Breast epithelium (tissue), 4 donors: ENCODE measurements at regions not wholly inside any gene's neighbourhood (a gene's known extent, or its start where the extent isn't known, plus 50 kb on each side); places are given as distances from the start of the nearest gene placed in this dataset.

Source experiments
- DNase-seq, 2 donors: peaks; one replicate each; pipeline ENCODE4 v3.0.0-alpha.2; 2019; ENCODE audit warnings: low spot score in 2 of 2
- H3K27ac ChIP-seq, 2 donors: fragments of 200-600 bp; sonication (generic) in 1 of 2; one replicate each; pipeline ENCODE4 v1.5.1; 2016 to 2019; ENCODE audit warnings: mild to moderate bottlenecking in 1 of 2
- H3K27me3 ChIP-seq, 2 donors: fragments of 200-600 bp; sonication (generic) in 1 of 2; one replicate each; pipeline versions ENCODE4 v1.5.1 to v1.6.0; 2017 to 2019; ENCODE audit warnings: control low read depth in 1 of 2, mild to moderate bottlenecking in 1 of 2
- H3K36me3 ChIP-seq: fragments of 200-600 bp; one replicate; pipeline ENCODE4 v1.5.1; 2019
- H3K4me1 ChIP-seq, 2 donors: fragments of 200-600 bp; sonication (generic); one replicate each; pipeline ENCODE4 v1.5.1; 2016 to 2019; ENCODE audit warnings: control low read depth in 1 of 2
- H3K4me3 ChIP-seq, 3 donors: fragments of 200-600 bp; sonication (generic); 1 replicate in 2 of 3; 2 replicates in 1 of 3; pipeline ENCODE4 v1.5.1; 2016 to 2019; ENCODE audit warnings: mild to moderate bottlenecking in 3 of 3, moderate library complexity in 2 of 3
- H3K9me3 ChIP-seq, 2 donors: fragments of 200-600 bp; sonication (generic) in 1 of 2; one replicate each; pipeline ENCODE4 v1.5.1; 2016 to 2019; ENCODE audit warnings: control low read depth in 1 of 2
- CTCF ChIP-seq, 3 donors: fragments of 450-650 bp; IDR thresholded peaks; one replicate each; pipeline ENCODE4 v1.5.1; 2016 to 2017; ENCODE audit warnings: antibody characterized with exemption in 3 of 3, mild to moderate bottlenecking in 3 of 3, moderate library complexity in 3 of 3
- POLR2A ChIP-seq: fragments of 450-650 bp; IDR thresholded peaks from one replicate; pipeline ENCODE4 v1.6.1; 2016; ENCODE audit warnings: antibody characterized with exemption, mild to moderate bottlenecking, moderate library complexity
- POLR2AphosphoS5 ChIP-seq, 3 donors: sonication (generic); formaldehyde crosslinking; IDR thresholded peaks; one replicate each; pipeline ENCODE4 v1.6.1; 2017; ENCODE audit warnings: antibody characterized with exemption in 3 of 3
- intact Hi-C: fragments of 100-400 bp; cut with DNase I; formaldehyde crosslinking; loops from one replicate; pipeline ENCODE4 v1.15.1; 2023; ENCODE audit warnings: low total_unique reads

- DNase-seq, result no peak
- no peak overlapping the region for H3K27ac ChIP-seq
- TF ChIP-seq POLR2AphosphoS5 (IDR thresholded peaks at IDR 0.05) (no peak), POLR2A (no peak)
- H3K4me3 ChIP-seq, result no peak overlapping the region
- H3K9me3 ChIP-seq, result peaks cover 0 to 9% of the 10 kb centered on the region in 2 donors
- no peaks in the 10 kb centered on the region for H3K36me3 ChIP-seq
- H3K4me1 ChIP-seq, result no peaks in the 10 kb centered on the region
- H3K27me3 ChIP-seq, result no peaks in the 10 kb centered on the region
- intact Hi-C loops, result no loop called here
Observed at GRCh38 chr20:24138196-24138857, 149.7 kb upstream of the GGTLC1 start.

DNA sequence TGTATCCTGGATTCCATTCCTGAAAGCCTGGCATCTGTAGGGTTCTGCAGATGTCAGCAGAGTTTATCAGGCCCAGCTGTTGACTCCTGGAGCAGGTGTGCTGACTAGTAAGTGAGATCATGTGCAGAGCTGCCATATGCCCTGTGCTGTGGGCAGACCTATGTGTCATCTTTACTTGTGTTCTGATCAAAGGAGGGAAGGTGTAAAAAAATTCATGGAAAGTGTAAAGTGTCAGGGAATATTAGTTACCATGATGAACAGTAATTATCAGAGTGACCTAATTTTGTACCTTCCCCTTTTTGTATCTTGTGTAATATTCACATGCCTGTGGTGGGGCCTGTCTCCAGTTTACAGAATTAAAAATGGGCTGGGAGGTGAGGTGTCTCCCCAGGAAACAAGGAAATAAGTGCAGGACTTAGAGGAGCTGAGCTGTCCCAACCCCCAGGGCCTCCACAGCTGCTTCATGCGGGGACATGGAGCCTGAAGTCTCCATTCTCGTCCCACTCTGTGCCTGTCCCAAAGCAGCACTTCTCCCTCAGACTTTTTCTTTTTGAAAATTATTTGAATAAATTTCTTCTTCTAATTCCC, 148.2 kb upstream of the GGTLC1 start:
- H3K27me3 ChIP-seq, result no peaks in the 10 kb centered on the region
- TF ChIP-seq POLR2A (no peak), POLR2AphosphoS5 (IDR thresholded peaks at IDR 0.05) (no peak), CTCF (IDR thresholded peaks at IDR 0.05) (no peak)
- intact Hi-C loops, result no loop called here
- no peak overlapping the region for H3K27ac ChIP-seq
- H3K36me3 ChIP-seq, result no peaks in the 10 kb centered on the region
- no peak for DNase-seq
- peaks cover 0 to 9% of the 10 kb centered on the region in 2 donors for H3K9me3 ChIP-seq
- H3K4me1 ChIP-seq, result no peaks in the 10 kb centered on the region
- no peak overlapping the region for H3K4me3 ChIP-seq

- TF ChIP-seq CTCF (IDR thresholded peaks at IDR 0.05) (no peak), POLR2A (no peak), POLR2AphosphoS5 (IDR thresholded peaks at IDR 0.05) (no peak)
- Histone ChIP-seq H3K4me3 (no peak overlapping the region), H3K9me3 (no peaks in the 10 kb centered on the region), H3K36me3 (no peaks in the 10 kb centered on the region), H3K27me3 (no peaks in the 10 kb centered on the region), H3K27ac (no peak overlapping the region), H3K4me1 (no peaks in the 10 kb centered on the region)
- DNase-seq, result no peak
- intact Hi-C loops, result no loop called here
Observed at GRCh38 chr20:24135781-24136180, 147.2 kb upstream of the GGTLC1 start.

DNA sequence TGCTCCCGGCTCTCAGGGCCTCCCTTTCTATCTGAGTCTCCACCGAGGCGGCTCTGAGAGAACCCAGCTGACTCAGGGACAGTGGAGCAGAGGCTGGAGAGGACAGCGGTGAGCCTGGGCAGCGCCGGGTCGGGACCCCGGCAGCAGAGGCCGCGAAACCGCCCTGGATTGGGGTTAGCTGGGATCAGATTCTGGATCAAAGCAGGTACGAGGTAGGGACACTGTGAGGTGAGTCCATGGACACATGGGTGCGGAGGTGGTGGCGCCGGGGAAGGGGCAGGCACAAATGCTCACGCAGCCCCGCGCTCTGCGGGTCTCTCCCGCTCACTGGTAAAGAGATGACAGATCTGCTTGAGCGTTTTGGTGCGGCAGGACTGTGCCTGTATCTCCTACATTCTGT, 146.4 kb upstream of the GGTLC1 start:
- H3K27ac ChIP-seq, result no peak overlapping the region
- H3K36me3 ChIP-seq, result no peaks in the 10 kb centered on the region
- no peak overlapping the region for H3K4me3 ChIP-seq
- H3K9me3 ChIP-seq, result no peaks in the 10 kb centered on the region
- intact Hi-C loops, result no loop called here
- no peak for DNase-seq
- H3K4me1 ChIP-seq, result no peaks in the 10 kb centered on the region
- H3K27me3 ChIP-seq, result no peaks in the 10 kb centered on the region
- TF ChIP-seq POLR2A (no peak), POLR2AphosphoS5 (IDR thresholded peaks at IDR 0.05) (no peak), CTCF (IDR thresholded peaks at IDR 0.05) (no peak)

- H3K27ac ChIP-seq, result no peak overlapping the region
- H3K36me3 ChIP-seq, result no peaks in the 10 kb centered on the region
- DNase-seq, result no peak
- intact Hi-C loops, result no loop called here
- no peaks in the 10 kb centered on the region for H3K9me3 ChIP-seq
- H3K4me3 ChIP-seq, result no peak overlapping the region
- no peaks in the 10 kb centered on the region for H3K4me1 ChIP-seq
- TF ChIP-seq CTCF (IDR thresholded peaks at IDR 0.05), result no peak
- TF ChIP-seq POLR2A, result no peak
- no peak for TF ChIP-seq POLR2AphosphoS5 (IDR thresholded peaks at IDR 0.05)
- no peaks in the 10 kb centered on the region for H3K27me3 ChIP-seq
Observed at GRCh38 chr20:24134284-24134683, 145.7 kb upstream of the GGTLC1 start.
